Jurkat, Clone E6-1 (cell line): ENCODE measurements at regions not wholly inside any gene's neighbourhood (a gene's known extent, or its start where the extent isn't known, plus 50 kb on each side); places are given as distances from the start of the nearest gene placed in this dataset.
"Not testable (repeated sequence)": the region's sequence is repeated elsewhere in the genome, so short reads cannot be mapped to it uniquely, and the experiment has no call there.

Experiments
- DNase-seq: peaks from one replicate; pipeline ENCODE4 v3.0.0-alpha.2; 2011; ENCODE audit warnings: low read depth, low spot score
- H3K4me3 ChIP-seq: 2 replicates; pipeline ENCODE4 v1.5.1; 2011; ENCODE audit warnings: mild to moderate bottlenecking, low read length, control low read depth, moderate library complexity

DNA sequence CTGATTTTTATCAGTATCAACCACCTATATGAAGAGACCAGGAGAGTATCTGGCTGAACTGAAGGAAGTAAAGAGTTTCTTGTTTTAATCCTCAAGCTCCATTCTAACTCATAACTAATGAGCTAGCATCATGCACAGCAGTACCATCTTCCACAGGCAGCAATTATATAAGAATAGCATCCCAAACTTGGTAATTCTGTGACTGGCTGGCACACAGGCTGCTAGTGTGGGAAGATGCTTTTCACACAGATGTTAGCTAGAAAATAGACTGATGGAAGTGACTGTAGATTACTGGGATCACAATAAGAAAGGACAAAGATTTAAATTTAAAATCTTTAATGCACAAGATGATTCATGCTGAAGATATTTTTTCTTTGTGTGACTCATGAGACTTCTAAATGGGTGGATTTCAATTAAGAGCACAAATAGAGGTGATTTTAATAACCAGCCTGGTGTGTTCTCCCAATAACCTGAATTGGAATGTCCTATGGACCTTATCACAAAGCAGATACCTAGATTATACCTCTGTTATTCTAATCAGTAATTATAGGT lies 417.7 kb upstream of the ATXN7L3B start:
- no peak overlapping the region for H3K4me3 ChIP-seq
- no peak for DNase-seq

DNA sequence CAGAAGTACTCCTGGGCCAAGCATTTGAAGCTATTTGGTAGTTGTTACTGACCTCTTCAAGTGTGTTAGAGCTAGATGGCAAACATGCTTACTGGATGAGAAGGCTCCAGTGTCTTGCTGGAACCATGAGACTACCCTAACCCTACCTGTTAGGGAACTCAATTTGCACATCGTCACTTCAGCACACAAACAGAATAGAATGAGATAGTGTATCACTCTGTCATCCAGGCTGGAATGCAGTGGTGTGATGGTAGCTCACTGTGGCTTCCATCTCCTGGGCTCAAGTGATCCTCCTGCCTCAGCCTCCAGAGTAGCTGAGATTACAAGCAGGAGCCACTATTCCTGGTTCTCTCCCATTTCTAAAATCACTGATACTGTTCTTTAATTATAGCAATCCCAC lies 417.0 kb upstream of the ATXN7L3B start:
- H3K4me3 ChIP-seq: no peak overlapping the region
- no peak for DNase-seq

DNA sequence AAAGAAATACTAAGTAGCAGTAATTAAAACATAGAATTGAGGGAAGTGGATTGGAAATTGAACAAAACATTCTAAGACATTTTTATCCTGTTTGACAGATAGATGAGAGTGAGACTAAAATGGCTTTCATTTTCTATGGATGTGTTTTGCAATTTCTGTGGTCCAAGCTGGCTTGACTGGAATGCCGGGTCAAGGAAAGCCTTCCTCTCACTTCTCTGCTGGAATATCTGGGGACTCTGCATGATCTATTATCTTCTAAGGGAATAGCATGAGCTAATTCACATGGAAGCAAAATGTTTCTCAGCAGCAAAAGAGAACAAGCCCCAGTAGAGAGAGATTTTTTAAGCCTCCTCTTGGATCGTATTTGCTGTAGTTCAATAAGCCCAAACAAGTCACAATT lies 407.9 kb upstream of the ATXN7L3B start:
- H3K4me3 ChIP-seq: no peak overlapping the region
- no peak for DNase-seq

DNA sequence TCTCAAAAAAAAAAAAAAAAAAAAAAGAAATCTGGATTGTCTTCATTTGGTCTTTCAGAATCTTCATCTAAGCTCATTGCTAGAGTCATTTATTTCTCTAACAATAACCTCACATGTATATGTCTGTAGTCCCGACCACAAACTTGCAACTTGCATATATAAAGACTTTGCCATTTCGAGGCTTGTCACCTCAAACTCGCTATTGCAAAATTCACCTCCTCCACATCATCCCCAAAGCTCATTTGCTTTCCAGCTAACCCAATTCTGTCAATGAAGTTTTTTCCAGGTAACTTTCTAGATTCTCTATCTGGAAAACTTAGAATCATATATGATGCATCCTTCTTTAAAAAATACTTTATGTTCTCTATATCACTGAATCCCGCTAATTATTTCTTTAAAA lies 393.2 kb upstream of the ATXN7L3B start:
- no peak for DNase-seq
- H3K4me3 ChIP-seq: no peak overlapping the region

DNA sequence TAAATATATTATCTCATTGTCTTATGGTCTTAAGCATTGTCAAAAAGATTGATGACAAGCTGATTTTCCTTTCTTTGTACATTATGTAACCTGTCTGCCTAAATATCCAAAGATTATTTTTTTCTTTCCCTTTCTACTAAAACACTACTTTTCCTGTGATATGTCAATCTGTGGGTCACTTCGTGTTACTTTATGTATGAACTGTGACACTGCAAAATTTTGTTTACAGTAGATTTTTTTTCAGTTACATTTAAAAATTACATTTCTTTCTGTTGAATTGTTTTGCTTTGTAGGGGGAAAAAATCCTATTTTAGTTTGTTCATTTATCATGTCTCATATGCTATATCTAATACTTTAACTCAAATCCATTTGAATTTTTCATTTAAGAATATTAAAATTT lies 392.3 kb upstream of the ATXN7L3B start:
- no peak overlapping the region for H3K4me3 ChIP-seq
- DNase-seq: no peak

DNA sequence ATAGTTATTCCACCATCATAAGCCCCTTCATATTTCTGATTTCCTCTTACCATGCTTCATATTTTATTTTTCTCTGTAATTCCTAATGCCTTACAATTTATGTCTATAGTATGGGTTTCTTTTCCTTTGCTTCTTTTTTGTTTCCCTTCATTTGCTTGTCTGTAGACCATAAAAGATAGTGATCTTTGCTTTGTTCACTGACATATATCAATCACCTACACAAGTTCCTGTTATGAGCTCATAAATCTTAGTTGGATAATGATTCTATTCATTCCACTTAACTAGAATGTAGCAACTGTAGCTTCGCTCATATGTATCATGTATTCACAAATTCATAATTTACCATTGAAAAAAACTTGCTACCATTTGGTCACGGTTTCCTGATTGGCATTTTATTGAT lies 388.8 kb upstream of the ATXN7L3B start:
- no peak for DNase-seq
- no peak overlapping the region for H3K4me3 ChIP-seq

DNA sequence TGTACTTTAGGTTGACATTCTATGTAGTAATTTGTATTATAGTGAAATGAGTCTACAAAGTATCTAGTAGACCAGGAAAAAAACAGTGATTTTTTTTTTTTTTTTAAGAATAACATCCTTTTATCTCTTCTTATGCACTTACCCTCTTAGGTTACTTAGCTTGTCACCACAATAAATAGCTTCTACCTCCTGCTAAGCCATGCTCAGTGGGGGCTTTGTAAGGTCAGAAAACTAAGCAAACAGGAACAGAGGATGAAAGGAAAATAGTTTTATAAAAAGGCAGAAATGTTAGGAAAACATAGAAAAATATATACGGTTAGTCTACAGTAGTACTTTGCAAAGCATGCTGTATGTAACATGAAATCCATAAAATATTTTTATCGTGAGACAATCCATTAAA lies 385.3 kb upstream of the ATXN7L3B start:
- H3K4me3 ChIP-seq: no peak overlapping the region
- no peak for DNase-seq

DNA sequence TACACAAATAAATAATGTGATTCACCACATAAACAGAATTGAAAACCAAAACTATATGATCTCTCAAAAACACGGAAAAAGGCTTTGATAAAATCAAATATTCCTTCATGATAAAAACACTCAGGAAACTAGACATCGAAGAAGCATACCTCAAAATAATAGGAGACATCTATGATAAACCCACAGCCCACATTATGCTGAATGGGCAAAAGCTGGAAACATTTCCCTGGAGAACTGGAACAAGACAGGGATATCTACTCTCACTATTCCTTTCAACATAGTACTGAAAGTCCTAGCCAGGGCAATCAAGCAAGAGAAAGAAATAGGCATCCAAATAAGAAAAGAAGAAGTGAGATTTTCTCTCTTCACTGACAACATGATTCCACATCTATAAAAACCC lies 371.5 kb upstream of the ATXN7L3B start:
- no peak for DNase-seq

DNA sequence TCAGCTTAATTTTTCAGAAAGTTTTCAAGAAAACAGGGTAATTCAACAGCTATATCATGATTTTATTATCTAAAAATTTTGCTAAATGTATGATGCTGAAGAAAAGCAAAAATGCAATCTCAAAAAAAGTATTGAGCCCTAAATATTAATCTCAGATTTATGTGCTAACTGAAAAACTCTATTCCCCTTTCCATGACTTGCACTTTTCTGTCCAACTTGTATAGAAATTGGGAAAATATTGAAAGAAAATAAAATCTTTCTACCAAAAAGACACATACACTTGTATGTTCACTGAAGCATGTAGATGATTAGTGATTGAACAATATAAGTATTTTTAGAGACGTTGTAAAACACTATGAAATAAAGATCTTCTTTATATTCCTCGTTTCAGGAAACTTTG lies 368.0 kb upstream of the ATXN7L3B start:
- DNase-seq: no peak
- no peak overlapping the region for H3K4me3 ChIP-seq

More for the DNA sequence above, 371.5 kb upstream of the ATXN7L3B start:
- H3K4me3 ChIP-seq: no peak overlapping the region

DNA sequence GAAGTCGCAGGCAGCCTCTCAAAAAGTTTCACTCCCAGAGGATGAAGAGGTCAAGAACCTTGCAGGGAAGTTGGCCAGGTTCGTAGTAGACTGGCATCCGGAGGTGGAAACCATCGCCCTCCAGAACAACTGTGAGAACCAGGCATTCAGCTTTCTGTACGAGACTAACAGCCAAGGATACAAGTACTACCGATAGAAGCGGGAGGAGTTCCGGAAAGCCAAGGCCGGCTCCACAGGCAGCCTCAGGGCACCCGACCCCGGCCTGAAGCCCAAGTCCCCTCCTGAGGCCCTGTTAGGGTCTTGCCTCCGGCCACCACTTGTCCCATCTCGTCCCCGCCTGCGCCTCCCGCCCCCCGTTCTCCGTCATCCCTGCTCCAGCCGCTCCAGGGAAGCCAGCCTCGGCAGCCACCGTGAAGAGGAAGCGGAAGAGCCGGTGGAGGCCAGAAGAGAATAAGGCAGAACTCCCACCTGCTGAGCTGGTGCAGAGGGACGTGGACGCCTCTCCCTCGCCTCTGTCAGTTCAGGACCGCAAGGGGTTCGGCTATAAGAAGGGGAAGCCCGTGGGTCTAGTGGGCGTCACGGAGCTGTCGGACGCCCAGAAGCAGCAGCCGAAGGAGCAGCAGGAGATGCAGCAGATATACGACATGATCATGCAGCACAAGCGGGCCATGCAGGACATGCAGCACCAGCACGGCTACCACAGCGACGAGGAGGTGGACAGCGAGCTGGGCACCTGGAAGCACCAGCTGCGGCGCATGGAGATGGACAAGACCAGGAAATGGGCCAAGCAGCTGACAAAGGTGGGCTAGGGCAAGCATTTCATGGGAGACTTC lies 366.8 kb upstream of the ATXN7L3B start:
- no peak overlapping the region for H3K4me3 ChIP-seq
- DNase-seq: no peak

DNA sequence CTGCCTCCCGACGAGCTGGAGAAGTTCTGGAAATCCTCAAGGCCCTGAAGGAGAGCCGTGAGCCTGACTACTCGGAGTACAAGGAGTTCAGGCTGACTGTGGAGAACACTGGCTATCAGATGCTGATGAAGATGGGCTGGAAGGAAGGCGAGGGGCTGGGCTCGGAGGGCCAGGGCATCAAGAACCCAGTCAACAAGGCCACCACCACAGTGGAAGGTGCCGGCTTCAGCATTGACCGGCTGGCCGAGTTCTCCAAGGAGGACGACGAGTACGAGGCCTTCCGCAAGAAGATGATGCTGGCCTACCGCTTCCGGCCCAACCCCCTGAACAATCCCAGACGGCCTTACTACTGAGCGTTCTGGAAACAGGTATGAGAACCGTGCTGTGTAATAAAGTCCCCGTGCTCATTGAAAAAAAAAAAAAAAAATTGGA lies 366.1 kb upstream of the ATXN7L3B start:
- H3K4me3 ChIP-seq: no peak overlapping the region
- no peak for DNase-seq

DNA sequence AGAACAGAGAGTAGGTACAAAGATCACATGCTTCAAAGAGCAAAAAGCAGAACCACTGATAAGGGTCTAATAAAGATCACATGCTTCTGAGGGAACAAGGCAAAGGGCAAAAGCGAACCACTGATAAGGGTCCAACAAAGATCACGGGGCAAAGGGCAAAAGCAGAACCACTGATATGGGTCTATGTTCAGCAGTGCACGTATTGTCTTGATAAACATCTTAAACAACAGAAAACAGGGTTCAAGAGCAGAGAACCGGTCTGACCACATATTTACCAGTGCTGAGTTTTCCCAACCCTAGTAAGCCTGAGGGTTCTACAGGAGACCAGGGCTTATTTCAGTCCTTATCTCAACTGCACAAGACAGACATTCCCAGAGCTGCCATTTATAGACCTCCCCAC lies 362.7 kb upstream of the ATXN7L3B start:
- DNase-seq, H3K4me3 ChIP-seq: not testable (repeated sequence)

DNA sequence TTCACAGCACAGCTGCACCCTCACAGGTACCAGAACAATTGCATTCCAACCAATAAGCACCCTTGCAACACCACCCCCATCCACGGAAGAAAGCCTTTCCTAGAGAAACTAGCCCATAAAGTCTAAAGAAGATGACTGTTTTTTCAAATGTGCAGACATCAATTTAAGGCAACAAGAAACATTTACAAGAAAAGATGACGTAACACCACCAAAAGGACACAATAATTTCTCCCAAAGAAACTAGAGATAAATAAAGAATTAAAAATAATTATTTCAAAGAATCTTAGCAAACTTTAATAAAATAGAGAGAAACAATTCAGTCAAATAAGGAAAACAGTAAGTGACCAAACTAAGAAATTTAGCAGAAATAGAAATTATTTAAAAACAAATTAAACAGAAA lies 352.3 kb upstream of the ATXN7L3B start:
- no peak overlapping the region for H3K4me3 ChIP-seq
- DNase-seq: no peak

DNA sequence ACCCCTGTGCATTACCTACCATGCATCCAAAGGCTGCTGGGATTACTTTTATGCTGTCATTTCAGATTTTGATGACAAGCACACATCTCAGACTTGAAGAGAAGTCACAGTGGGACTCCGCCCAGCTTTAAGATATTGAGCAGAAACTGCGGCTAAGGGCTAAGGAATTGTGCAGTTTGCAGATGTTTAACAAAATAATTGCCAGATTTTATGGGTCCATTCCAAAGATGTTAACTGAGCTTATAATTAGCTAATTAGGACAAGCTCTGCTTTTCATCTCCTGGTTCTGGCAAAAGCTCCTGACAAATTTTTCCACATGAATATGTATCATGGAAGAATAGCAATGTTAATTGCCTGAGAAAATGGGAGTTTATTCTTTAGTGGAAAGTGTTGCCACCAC lies 344.4 kb upstream of the ATXN7L3B start:
- no peak for DNase-seq
- no peak overlapping the region for H3K4me3 ChIP-seq

DNA sequence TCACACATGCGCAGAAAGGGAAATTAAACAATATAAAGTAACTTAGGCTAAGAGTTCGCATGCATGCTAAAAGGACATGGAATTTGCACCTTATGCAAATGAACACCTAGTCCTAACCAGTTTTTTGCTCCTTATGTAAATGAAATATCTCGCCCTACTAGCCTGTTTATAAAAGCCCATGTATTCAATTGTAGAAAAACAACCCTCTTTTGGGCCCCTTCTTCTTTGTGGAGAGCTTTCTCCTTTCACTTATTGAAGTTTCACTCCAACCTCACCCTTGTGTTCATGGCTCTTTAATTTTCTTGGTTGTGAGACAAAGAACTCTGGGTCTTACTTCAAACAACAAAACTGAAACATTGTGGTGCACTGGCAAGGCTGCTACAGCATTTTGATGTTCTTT lies 333.4 kb upstream of the ATXN7L3B start:
- H3K4me3 ChIP-seq: no peak overlapping the region
- no peak for DNase-seq

DNA sequence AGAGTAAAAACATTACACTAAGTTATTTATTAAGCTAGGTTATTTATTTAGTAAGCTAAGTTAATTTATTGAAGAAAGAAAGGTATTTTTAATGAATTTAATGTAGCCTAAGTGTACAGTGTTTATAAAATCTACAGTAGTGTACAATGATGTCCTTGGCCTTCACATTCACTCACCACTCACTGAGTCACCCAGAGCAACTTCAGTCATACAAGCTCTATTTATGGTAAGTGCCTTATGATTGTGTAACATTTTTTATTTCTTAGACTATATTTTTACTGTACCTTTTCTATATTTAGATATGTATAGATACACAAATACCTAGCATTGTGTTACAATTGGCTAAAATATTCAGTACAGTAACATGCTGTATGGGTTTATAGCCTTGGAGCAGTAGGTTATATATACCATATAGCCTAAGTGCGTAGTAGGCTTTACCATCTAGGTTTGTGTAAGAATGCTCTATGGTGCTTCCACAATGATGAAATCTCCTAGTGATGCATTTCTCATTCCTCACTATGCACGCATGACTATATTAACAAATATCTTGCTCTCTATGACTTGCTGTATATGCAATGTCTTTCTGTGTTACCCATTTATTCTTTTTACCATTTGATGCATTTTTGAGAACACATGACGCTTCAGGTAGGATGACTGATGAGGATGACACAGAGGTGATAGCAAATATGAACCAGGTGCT lies 309.6 kb upstream of the ATXN7L3B start:
- no peak for DNase-seq
- H3K4me3 ChIP-seq: no peak overlapping the region

DNA sequence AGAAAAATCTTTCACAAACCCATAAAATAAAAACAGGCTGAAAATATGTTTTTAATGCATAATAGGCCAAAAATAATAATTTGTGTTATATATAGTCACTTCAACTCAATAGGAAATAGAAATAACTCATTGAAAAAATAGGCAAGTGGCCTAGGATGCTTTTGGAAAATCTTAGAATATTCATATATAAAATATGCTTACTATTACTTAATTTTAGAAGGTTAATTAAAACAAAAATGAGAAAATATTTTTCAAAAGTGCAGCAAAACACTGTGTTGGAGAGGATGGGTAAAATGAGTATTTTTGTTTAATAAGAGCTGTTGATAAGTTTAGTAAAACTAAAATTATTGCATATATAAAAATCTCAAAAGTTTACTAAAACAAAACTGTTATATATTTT lies 308.0 kb upstream of the ATXN7L3B start:
- H3K4me3 ChIP-seq: no peak overlapping the region
- DNase-seq: no peak

DNA sequence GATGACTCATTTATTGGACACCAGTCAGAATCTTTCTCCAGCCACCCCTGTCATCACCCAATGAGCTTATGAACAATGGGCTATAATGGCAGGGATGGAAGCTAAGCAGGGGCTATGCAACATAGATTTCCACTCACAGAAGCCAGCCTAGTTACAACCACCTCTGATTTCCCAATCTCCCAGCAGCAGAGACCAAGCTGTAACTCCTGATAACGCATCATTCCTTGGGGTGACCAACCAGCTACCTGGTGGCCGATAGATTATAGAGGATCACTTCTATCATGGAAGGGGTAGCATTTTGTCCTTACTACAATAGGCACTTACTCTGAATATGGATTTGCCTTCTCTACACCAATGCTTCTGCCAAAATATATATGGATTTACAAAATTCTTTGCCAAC lies 302.3 kb upstream of the ATXN7L3B start:
- no peak for DNase-seq
- H3K4me3 ChIP-seq: no peak overlapping the region

DNA sequence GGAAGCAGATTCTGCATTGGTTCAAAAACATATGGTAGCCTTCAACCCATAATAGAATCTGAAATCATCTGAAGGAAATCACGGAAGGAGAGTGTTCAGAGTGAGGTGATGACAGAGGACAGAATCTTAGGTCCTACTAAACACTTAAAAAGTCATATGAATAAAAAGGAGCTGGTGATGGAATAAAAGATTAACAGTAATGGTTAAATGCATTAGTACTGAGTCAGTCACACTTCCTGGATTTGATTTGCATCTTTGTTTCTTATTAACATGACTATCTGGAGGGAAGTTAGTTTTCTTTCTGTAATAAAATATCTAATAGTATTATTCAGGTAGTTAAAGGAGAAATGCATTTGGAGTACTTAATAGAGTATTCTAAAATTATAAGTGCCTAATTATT lies 296.3 kb upstream of the ATXN7L3B start:
- no peak for DNase-seq
- no peak overlapping the region for H3K4me3 ChIP-seq

DNA sequence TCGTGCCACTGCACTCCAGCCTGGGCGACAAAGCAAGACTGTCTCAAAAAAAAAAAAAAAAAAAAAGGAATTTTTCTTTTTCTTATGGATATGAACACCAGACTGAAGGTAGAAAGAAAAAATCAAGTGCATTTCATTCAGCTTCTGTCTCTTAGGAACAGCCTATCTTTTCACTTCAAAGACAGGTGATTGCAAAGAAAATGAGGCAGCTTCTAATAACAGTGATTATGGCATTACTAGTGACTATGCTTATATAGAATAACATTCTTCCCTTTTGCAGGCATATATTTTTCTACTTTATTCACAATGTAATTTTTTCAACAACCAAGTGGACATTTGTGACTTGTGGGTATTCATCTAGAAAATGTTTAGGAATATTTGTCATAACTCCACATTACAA lies 295.5 kb upstream of the ATXN7L3B start:
- DNase-seq: no peak
- H3K4me3 ChIP-seq: no peak overlapping the region

DNA sequence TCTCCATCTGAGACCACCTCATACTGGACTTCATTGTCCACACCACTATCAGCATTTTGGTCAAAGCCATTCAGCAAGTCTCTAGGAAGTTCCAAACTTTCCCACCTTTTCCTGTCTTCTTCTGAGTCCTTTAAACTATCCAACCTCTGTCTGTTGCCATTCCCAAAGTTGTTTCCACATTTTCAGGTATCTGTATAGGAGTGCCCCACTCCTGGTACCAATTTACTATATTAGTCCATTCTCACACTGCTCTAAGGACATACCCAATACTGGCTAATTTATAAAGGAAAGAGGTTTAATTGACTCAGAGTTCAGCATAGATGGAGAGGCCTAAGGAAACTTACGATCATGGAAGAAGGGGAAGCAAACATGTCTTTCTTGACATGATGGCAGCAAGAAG lies 292.2 kb upstream of the ATXN7L3B start:
- no peak overlapping the region for H3K4me3 ChIP-seq
- no peak for DNase-seq
